ENCODE measurements at regions not wholly inside any gene's neighbourhood (a gene's known extent, or its start where the extent isn't known, plus 50 kb on each side); places are given as distances from the start of the nearest gene placed in this dataset.

DNA sequence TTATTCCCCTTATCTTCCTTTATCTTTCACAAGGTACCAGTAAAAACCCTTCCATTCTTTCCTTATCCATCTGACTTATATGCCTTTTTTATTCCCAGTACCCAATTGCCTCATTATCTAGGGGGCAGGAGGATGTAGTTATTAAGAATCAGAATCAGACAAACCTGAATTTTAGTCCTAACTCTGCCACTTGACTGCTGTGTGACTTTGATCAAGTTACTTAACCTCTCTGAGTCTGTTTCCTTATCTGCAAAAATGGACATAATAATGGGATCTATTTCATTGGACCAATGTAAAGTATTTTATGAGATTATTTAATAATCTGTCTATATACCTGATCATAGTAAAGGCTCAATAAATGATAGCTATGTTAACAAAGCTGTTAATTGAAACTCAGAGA, 59.6 kb upstream of the SIX3 start:
- Histone ChIP-seq H3K4me3 (ENCODE audit: low read length) (no peak overlapping the region), H3K9me3 (ENCODE audit: control insufficient read depth in 1 of 2, insufficient read depth in 1 of 2, low read length in 2 of 2) (peaks cover 0 to 6% of the 10 kb centered on the region in 2 experiments), H3K27ac (ENCODE audit: low read depth in 1 of 2, low read length in 2 of 2) (no peak overlapping the region), H3K27me3 (ENCODE audit: control insufficient read depth in 1 of 2, insufficient read depth in 2 of 2, low read length in 2 of 2) (peaks cover 3 to 19% of the 10 kb centered on the region in 2 experiments), H3K4me1 (ENCODE audit: insufficient read depth, low read length) (no peaks in the 10 kb centered on the region), H3K36me3 (ENCODE audit: insufficient read depth, low read length) (no peaks in the 10 kb centered on the region)
- intact Hi-C loops (cut with DNase I, micrococcal nuclease) = no loop called here
- DNase-seq (no peak), ATAC-seq (ENCODE audit: poor library complexity) (no peak)
- no peaks in the 10 kb centered on the region for H3K9me3 Mint-ChIP-seq
- H3K4me1 Mint-ChIP-seq (ENCODE audit: low read depth) = no peaks in the 10 kb centered on the region
- ChIA-PET CTCF (no interaction called here), POLR2A (no interaction called here)
- no peak overlapping the region for H3K27ac Mint-ChIP-seq
- TF ChIP-seq, protein P1, sequence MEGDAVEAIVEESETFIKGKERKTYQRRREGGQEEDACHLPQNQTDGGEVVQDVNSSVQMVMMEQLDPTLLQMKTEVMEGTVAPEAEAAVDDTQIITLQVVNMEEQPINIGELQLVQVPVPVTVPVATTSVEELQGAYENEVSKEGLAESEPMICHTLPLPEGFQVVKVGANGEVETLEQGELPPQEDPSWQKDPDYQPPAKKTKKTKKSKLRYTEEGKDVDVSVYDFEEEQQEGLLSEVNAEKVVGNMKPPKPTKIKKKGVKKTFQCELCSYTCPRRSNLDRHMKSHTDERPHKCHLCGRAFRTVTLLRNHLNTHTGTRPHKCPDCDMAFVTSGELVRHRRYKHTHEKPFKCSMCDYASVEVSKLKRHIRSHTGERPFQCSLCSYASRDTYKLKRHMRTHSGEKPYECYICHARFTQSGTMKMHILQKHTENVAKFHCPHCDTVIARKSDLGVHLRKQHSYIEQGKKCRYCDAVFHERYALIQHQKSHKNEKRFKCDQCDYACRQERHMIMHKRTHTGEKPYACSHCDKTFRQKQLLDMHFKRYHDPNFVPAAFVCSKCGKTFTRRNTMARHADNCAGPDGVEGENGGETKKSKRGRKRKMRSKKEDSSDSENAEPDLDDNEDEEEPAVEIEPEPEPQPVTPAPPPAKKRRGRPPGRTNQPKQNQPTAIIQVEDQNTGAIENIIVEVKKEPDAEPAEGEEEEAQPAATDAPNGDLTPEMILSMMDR (IDR thresholded peaks at IDR 0.05) = no peak
- H3K27me3 Mint-ChIP-seq = peaks cover 29% of the 10 kb centered on the region
- no peak overlapping the region for H3K4me3 Mint-ChIP-seq
- no peaks in the 10 kb centered on the region for H3K36me3 Mint-ChIP-seq (ENCODE audit: low read depth)

DNA sequence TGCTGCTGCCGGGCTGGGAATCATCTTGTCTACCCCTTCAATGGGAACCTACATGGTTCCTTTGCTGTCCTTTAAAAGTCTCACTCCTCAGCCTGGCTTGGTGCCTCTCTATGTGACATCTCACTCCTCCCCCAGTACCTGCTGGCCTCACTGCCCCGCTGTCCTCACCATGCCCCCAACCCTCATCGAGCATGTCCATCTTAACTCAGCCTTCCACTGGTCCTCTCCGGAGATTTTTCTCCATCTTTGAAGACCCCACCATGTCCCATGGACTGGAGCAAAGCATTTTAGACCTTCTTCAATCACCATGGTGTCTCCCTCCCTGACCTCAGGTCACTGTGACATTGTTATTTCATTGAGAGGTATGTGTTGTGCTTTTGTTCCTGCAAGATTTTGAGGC, 58.1 kb upstream of the SIX3 start:
- ChIA-PET CTCF (no interaction called here), POLR2A (no interaction called here)
- Mint-ChIP-seq H3K27ac (no peak overlapping the region), H3K27me3 (peaks cover 32% of the 10 kb centered on the region), H3K9me3 (no peaks in the 10 kb centered on the region), H3K36me3 (ENCODE audit: low read depth) (no peaks in the 10 kb centered on the region), H3K4me3 (no peak overlapping the region), H3K4me1 (ENCODE audit: low read depth) (no peaks in the 10 kb centered on the region)
- ATAC-seq (ENCODE audit: poor library complexity) = no peak
- Histone ChIP-seq H3K4me1 (ENCODE audit: insufficient read depth, low read length) (no peaks in the 10 kb centered on the region), H3K27ac (ENCODE audit: low read depth in 1 of 2, low read length in 2 of 2) (no peak overlapping the region), H3K27me3 (ENCODE audit: control insufficient read depth in 1 of 2, insufficient read depth in 2 of 2, low read length in 2 of 2) (peaks cover 11 to 28% of the 10 kb centered on the region in 2 experiments), H3K36me3 (ENCODE audit: insufficient read depth, low read length) (no peaks in the 10 kb centered on the region), H3K9me3 (ENCODE audit: control insufficient read depth in 1 of 2, insufficient read depth in 1 of 2, low read length in 2 of 2) (peaks cover 0 to 6% of the 10 kb centered on the region in 2 experiments), H3K4me3 (ENCODE audit: low read length) (no peak overlapping the region)
- no peak for DNase-seq
- intact Hi-C loops (cut with DNase I, micrococcal nuclease) = no loop called here
- TF ChIP-seq, protein P1 (IDR thresholded peaks at IDR 0.05) = no peak

DNA sequence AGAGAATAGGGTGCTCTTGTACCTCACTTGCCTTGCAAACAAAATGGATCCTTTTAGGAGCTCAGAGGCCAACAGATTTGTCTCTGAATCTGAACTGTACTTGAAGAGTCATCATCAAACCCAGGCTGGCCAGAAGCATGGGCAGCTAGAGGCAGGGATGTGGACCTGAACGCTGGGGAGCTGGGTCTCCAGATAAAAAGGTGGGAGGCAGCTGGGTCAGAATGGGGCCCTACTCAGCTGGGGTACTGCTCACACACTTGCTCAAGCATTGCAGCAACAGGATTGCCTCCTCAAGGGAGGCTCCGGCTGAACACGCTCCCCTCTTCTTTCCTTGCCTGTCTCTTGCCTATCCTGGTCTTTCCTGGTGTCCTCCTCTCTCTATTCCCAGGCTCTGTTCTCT, 57.3 kb upstream of the SIX3 start:
- POLR2A ChIA-PET = no interaction called here
- intact Hi-C loops (cut with DNase I, micrococcal nuclease) = no loop called here
- H3K4me1 Mint-ChIP-seq (ENCODE audit: low read depth) = no peaks in the 10 kb centered on the region
- TF ChIP-seq, protein P1 (IDR thresholded peaks at IDR 0.05) = no peak
- Histone ChIP-seq H3K4me3 (ENCODE audit: low read length) (no peak overlapping the region), H3K36me3 (ENCODE audit: insufficient read depth, low read length) (no peaks in the 10 kb centered on the region), H3K9me3 (ENCODE audit: control insufficient read depth in 1 of 2, insufficient read depth in 1 of 2, low read length in 2 of 2) (peaks cover 0 to 3% of the 10 kb centered on the region in 2 experiments), H3K27ac (ENCODE audit: low read depth in 1 of 2, low read length in 2 of 2) (no peak overlapping the region), H3K4me1 (ENCODE audit: insufficient read depth, low read length) (no peaks in the 10 kb centered on the region), H3K27me3 (ENCODE audit: control insufficient read depth in 1 of 2, insufficient read depth in 2 of 2, low read length in 2 of 2) (peaks cover 11 to 28% of the 10 kb centered on the region in 2 experiments)
- no peak overlapping the region for H3K27ac Mint-ChIP-seq
- H3K4me3 Mint-ChIP-seq = no peak overlapping the region
- CTCF ChIA-PET = no interaction called here
- no peaks in the 10 kb centered on the region for H3K36me3 Mint-ChIP-seq (ENCODE audit: low read depth)
- no peak for ATAC-seq (ENCODE audit: poor library complexity)
- peaks cover 31% of the 10 kb centered on the region for H3K27me3 Mint-ChIP-seq
- DNase-seq = no peak
- no peaks in the 10 kb centered on the region for H3K9me3 Mint-ChIP-seq

All from CD4-positive, alpha-beta T cell (primary cell).